ENCODE measurements at regions not wholly inside any gene's neighbourhood (a gene's known extent, or its start where the extent isn't known, plus 50 kb on each side); places are given as distances from the start of the nearest gene placed in this dataset.

DNA sequence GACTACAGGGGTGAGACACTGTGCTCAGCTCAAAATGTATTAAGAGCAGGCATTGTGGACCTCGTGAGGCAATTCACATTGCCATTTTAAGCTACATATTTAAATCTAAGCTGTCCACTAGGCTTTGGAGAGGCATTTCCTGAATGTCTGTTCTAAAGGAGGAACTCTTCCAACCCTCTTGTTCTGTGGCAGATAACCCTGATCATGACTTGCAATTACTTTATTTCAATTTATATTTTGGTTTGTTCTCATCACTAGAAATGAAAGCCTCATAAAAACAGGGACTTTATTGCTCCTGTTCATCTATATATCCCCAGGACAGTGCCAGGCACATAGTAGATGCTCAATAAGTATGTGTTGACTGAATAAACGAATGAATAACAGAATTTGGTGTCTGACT is 84.0 kb upstream of the SALL4 start:
- intact Hi-C loops (cut with micrococcal nuclease): no loop called here

DNA sequence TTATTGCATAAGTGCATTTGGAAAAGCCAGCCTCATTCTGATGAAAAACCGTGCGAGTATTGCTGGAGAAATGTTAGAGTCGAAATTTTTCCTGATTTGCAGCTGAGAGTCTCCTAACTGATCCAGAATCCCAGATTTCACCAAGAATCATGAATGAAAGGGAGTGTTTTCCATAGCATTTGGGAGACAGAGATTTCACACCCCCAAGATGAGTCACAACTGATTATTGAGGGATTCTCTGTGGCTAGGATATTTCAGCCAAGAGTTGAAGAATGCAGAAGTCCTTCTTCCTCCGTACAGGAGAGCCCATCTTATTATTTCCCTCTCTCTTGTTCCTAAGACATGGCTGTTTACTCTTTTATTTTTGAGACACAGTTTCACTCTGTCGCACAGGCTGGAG is 82.2 kb upstream of the SALL4 start:
- intact Hi-C loops (cut with micrococcal nuclease): no loop called here

- intact Hi-C loops (cut with micrococcal nuclease): no loop called here
Measured at GRCh38 chr20:51880188-51880587, 77.9 kb upstream of the SALL4 start.

- intact Hi-C loops (cut with micrococcal nuclease): no loop called here
Measured at GRCh38 chr20:51876313-51876940, 74.1 kb upstream of the SALL4 start.

GRCh38 chr20:51873652-51874051 is 71.3 kb upstream of the SALL4 start:
- intact Hi-C loops (cut with micrococcal nuclease): no loop called here

DNA sequence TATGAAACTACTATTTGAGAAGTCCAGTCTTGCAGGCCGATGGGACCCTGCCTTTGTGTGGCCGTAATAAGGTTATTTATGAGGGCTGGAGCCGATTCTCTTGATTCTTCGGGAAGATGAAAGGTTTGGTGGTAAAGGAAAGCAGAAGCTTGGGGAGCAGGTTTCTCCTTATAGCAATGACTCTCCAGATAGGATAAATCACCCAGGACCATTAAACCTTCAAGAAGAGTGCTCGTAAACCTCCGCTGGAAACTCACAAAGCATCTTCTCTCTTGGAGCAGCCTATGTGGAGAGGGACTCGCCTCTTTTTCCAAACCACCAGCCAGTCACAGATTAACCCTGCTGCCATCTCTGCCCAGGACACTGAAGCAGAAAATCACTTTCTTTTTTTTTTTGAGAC is 69.6 kb upstream of the SALL4 start:
- intact Hi-C loops (cut with micrococcal nuclease): no loop called here

GRCh38 chr20:51869002-51869401 is 66.7 kb upstream of the SALL4 start:
- intact Hi-C loops (cut with micrococcal nuclease): no loop called here

DNA sequence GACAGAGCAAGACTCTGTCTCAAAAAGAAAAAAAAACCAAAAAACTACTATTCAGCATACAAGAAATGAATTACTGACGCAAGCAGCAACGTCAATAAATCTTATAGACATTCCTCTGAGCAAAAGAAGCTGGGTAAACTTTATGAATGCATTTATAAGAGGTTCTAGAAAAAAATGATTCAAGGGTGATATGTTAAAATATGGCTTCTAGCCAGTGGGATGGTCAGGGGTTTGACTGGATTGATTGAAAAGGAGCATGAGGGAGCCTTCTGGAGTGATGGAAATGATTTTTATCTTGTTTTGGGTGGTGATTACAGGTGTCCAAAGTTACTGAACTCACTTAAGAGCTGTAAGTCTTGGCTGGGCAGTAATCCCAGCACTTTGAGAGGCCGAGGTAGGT is 64.9 kb upstream of the SALL4 start:
- intact Hi-C loops (cut with micrococcal nuclease): no loop called here

GRCh38 chr20:51864967-51865366 is 62.6 kb upstream of the SALL4 start:
- intact Hi-C loops (cut with micrococcal nuclease): no loop called here

- intact Hi-C loops (cut with micrococcal nuclease): no loop called here
Measured at GRCh38 chr20:51862796-51863195, 60.5 kb upstream of the SALL4 start.

- intact Hi-C loops (cut with micrococcal nuclease): no loop called here
Measured at GRCh38 chr20:51861726-51862466, 59.6 kb upstream of the SALL4 start.

DNA sequence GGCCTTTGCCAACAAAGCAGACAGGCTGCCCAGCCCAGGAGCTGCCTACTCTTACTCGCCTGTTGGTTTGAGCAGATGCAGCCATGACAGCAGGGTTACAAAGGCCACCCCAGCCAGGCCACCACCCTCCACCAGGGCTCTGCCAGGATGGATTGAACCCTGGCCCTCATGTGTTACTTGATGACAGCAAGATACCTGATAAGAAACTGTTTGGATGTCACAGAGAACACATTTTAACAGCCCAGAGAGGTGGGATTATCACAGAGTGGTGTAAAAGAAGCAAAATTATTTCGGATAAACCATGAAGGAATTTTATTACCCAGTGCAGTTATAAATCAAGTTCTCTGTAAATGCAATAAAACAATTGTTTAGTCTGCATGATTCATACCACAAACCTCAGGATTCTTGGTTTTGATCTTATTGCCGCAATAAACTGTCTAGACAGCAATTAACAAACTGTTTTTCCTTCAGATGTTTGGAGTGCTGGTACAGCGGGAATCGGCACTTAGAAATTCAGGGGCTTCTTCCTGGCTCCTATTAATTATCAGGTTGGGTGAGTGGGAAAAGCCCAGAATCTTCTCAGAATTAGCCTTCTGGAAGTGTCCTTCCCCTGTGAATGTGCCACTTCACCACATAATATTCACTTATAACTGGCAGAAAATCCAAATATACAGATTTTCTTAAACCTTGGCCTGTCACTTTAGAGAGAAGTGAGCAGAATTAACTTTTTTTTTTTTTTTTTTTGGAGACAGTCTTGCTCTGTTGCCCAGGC is 58.0 kb upstream of the SALL4 start:
- intact Hi-C loops (cut with micrococcal nuclease): no loop called here

- intact Hi-C loops (cut with micrococcal nuclease): no loop called here
Measured at GRCh38 chr20:51856432-51856831, 54.1 kb upstream of the SALL4 start.

- intact Hi-C loops (cut with micrococcal nuclease): no loop called here
Measured at GRCh38 chr20:51854921-51855320, 52.6 kb upstream of the SALL4 start.
